GM19238 (cell line): ENCODE measurements at regions not wholly inside any gene's neighbourhood (a gene's known extent, or its start where the extent isn't known, plus 50 kb on each side); places are given as distances from the start of the nearest gene placed in this dataset.

Experiments used
- DNase-seq: peaks from one replicate; pipeline ENCODE4 v3.0.0; 2011; ENCODE audit warnings: low spot score; ENCODE audit not compliant: insufficient read length

GRCh38 chr9:1738511-1739100 lies 276.5 kb upstream of the SMARCA2 start:
- no peak for DNase-seq

GRCh38 chr9:1743121-1743960 lies 271.8 kb upstream of the SMARCA2 start:
- no peak for DNase-seq

- DNase-seq: no peak
Measured at GRCh38 chr9:1745980-1746379, 269.2 kb upstream of the SMARCA2 start.

GRCh38 chr9:1747417-1747967 lies 267.7 kb upstream of the SMARCA2 start:
- DNase-seq: no peak

GRCh38 chr9:1748407-1748806 lies 266.7 kb upstream of the SMARCA2 start:
- no peak for DNase-seq

- no peak for DNase-seq
Measured at GRCh38 chr9:1757186-1757585, 258.0 kb upstream of the SMARCA2 start.

- DNase-seq: peak; percentile 6
Measured at GRCh38 chr9:1759009-1759408, 256.1 kb upstream of the SMARCA2 start.

- no peak for DNase-seq
Measured at GRCh38 chr9:1759771-1760300, 255.3 kb upstream of the SMARCA2 start.

- DNase-seq: no peak
Measured at GRCh38 chr9:1761807-1762206, 253.3 kb upstream of the SMARCA2 start.

- no peak for DNase-seq
Measured at GRCh38 chr9:1766042-1766441, 249.1 kb upstream of the SMARCA2 start.

GRCh38 chr9:1768561-1768960 lies 246.6 kb upstream of the SMARCA2 start:
- no peak for DNase-seq

- no peak for DNase-seq
Measured at GRCh38 chr9:1771094-1771789, 243.9 kb upstream of the SMARCA2 start.

GRCh38 chr9:1775230-1775629 lies 239.9 kb upstream of the SMARCA2 start:
- no peak for DNase-seq

GRCh38 chr9:1776668-1777067 lies 238.5 kb upstream of the SMARCA2 start:
- no peak for DNase-seq

- DNase-seq: no peak
Measured at GRCh38 chr9:1791191-1791590, 224.0 kb upstream of the SMARCA2 start.

GRCh38 chr9:1794547-1795270 lies 220.4 kb upstream of the SMARCA2 start:
- no peak for DNase-seq

- no peak for DNase-seq
Measured at GRCh38 chr9:1804128-1804865, 210.8 kb upstream of the SMARCA2 start.

- DNase-seq: no peak
Measured at GRCh38 chr9:1829719-1830118, 185.4 kb upstream of the SMARCA2 start.

GRCh38 chr9:1832960-1833359 lies 182.2 kb upstream of the SMARCA2 start:
- DNase-seq: no peak

- peak; percentile 25 for DNase-seq
Measured at GRCh38 chr9:1837453-1838084, 177.6 kb upstream of the SMARCA2 start.
